ENCODE measurements at regions not wholly inside any gene's neighbourhood (a gene's known extent, or its start where the extent isn't known, plus 50 kb on each side); places are given as distances from the start of the nearest gene placed in this dataset.

DNA sequence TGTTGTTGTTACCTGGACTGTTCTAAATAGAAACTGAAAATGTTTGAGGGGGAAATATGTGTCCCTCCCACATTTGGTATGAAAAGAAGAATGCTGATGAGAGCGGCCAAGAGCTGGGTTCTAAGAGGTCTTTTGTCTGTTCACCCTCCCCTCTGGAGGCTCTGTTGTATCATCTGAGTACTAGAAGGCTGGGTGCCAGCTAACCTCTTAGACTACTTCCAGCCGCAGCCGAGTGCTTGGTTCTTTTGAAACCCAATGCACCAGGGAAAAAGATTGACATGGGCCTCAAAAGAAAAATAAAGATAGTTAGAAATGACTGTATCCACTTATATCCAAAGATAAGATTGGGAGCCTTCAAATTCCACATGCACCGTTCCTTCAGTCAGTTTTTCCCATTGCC lies 255.9 kb downstream of the TXNL1 start:
- no peak for TF ChIP-seq EZH2 (IDR thresholded peaks at IDR 0.05)
- no peak for TF ChIP-seq POLR2AphosphoS5 (IDR thresholded peaks at IDR 0.05; ENCODE audit: borderline replicate concordance, low read depth, low read length)
- TF ChIP-seq FOXP2 (optimal IDR thresholded peaks at IDR 0.05; ENCODE audit: control extremely low read depth, extremely low read length, insufficient read depth) = no peak

Measured in SK-N-MC (cell line).